ENCODE measurements at regions not wholly inside any gene's neighbourhood (a gene's known extent, or its start where the extent isn't known, plus 50 kb on each side); places are given as distances from the start of the nearest gene placed in this dataset.
"Not testable (repeated sequence)": the region's sequence is repeated elsewhere in the genome, so short reads cannot be mapped to it uniquely, and the experiment has no call there.

- ATAC-seq (ENCODE audit: low read depth) (no peak), DNase-seq (no peak)
- H3K9me3 Mint-ChIP-seq = peaks cover 4% of the 10 kb centered on the region
- H3K27me3 Mint-ChIP-seq = peaks cover 7% of the 10 kb centered on the region
- no peak overlapping the region for H3K27ac Mint-ChIP-seq
- H3K4me1 Mint-ChIP-seq = peaks cover 4% of the 10 kb centered on the region
- CTCF ChIA-PET = no interaction called here
- peaks cover under 1% of the 10 kb centered on the region for H3K36me3 Mint-ChIP-seq (ENCODE audit: low read depth)
- no peak overlapping the region for H3K4me3 Mint-ChIP-seq
- POLR2A ChIA-PET = no interaction called here
- TF ChIP-seq CTCF (IDR thresholded peaks at IDR 0.05) = no peak
- intact Hi-C loops (cut with micrococcal nuclease) = no loop called here
Observed at GRCh38 chr5:171721464-171721863, 64.2 kb upstream of the SMIM23 start.

DNA sequence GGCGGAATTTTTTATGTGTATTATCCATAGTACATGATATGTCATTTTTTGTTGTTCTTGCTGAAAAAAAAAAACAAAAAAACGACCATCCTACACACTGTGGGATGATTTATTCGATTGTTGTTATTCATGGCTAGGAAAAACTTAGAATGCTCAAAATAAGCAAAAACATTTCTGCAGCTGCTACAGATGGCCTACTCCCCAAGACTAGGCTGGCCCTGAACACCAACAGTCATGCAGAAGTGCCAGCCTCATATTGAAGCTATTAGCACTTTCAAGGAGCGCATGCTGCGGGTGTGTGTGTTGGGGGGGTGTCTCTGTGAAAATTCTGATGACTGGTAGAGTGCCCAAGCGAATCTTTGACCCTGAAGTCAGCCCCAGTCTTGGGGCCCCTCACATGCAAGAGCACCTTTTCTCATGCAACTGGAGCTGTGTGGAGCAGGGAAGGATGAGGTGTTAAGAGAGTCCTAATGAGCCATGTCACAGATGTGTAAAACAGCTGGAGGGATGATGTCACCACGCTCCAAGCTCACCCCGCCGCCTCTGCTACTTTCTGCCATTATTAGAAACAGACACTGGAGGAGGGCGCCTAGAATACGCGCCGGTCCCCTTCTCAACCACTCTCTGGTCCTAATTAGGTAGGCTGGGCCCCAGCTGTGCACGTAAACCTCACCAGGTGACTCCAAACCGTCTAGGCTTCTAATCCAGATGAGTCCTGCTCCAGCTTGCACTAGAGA, 61.0 kb upstream of the SMIM23 start:
- intact Hi-C loops (cut with micrococcal nuclease) = no loop called here
- ChIA-PET CTCF (no interaction called here), POLR2A (no interaction called here)
- peaks cover 4% of the 10 kb centered on the region for H3K36me3 Mint-ChIP-seq (ENCODE audit: low read depth)
- peaks cover 5% of the 10 kb centered on the region for H3K27me3 Mint-ChIP-seq
- no peak for TF ChIP-seq CTCF (IDR thresholded peaks at IDR 0.05)
- H3K4me1 Mint-ChIP-seq = peaks cover 4% of the 10 kb centered on the region
- ATAC-seq (ENCODE audit: low read depth) = no peak
- H3K27ac Mint-ChIP-seq = no peak overlapping the region
- DNase-seq = no peak
- no peak overlapping the region for H3K4me3 Mint-ChIP-seq
- H3K9me3 Mint-ChIP-seq = peaks cover 16% of the 10 kb centered on the region

DNA sequence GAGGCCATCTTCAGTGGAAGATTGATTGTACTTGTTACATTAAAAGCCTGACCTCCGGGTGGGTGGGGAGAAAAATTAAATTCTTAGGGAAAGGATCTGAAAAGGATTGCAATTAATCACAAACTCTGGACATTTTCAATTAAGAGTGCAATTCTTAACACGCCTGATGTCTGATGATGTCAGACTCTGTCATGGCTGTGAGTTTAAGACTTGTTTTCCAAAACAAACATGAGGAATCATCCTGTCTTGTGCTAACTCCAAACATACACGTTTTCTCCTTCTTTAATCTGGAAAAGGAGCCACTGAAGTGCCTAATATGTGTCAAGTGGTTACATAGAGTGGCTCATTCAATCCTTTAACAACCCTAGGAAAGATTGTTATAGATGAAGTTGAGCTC, 60.4 kb upstream of the SMIM23 start:
- H3K36me3 Mint-ChIP-seq (ENCODE audit: low read depth) = peaks cover 4% of the 10 kb centered on the region
- H3K4me3 Mint-ChIP-seq = no peak overlapping the region
- TF ChIP-seq CTCF (IDR thresholded peaks at IDR 0.05) = no peak
- POLR2A ChIA-PET = no interaction called here
- CTCF ChIA-PET = no interaction called here
- DNase-seq (no peak), ATAC-seq (ENCODE audit: low read depth) (no peak)
- H3K27ac Mint-ChIP-seq = no peak overlapping the region
- peaks cover 5% of the 10 kb centered on the region for H3K27me3 Mint-ChIP-seq
- H3K9me3 Mint-ChIP-seq = peaks cover 19% of the 10 kb centered on the region
- intact Hi-C loops (cut with micrococcal nuclease) = no loop called here
- peaks cover 4% of the 10 kb centered on the region for H3K4me1 Mint-ChIP-seq

DNA sequence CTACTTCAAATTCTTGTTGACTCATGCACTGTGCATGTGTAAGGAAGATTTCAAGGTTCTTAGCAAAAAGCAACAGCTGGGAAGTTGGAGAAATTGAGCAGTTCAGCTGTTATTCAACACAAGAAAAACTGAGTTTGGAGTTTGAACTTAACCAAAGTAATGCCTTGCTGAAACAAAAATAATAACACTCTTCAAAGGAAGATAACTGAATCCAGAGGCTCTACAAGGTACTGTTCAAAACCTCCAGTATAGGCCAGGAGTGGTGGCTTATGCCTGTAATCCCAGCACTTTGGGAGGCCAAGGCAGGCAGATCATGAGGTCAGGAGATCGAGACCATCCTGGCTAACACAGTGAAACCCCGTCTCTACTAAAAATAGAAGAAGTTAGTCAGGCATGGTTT, 58.8 kb upstream of the SMIM23 start:
- ATAC-seq (ENCODE audit: low read depth); intact Hi-C loops (cut with micrococcal nuclease); H3K27ac Mint-ChIP-seq; DNase-seq; H3K4me1 Mint-ChIP-seq; H3K27me3 Mint-ChIP-seq; H3K4me3 Mint-ChIP-seq; H3K36me3 Mint-ChIP-seq (ENCODE audit: low read depth); CTCF ChIA-PET; POLR2A ChIA-PET: not testable (repeated sequence)
- H3K9me3 Mint-ChIP-seq = peaks cover 21% of the 10 kb centered on the region

DNA sequence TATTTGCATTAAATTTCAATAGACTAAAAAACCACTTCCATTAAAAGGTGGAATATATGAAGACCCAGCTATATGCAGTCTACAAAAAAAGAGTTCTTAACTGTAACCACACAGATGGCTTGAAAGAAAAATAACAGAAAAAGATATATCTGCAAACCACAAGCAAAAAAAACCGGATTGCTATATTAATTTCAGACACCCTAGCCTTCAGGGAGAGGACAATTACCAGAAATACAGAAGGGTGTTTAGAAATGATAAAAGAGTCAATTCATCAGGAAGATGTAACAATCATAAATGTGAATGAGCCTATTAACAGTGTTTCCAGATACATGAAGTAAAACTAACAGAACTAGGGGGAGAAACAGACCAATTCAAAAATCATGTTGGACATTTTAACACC, 56.9 kb upstream of the SMIM23 start:
- CTCF ChIA-PET = no interaction called here
- H3K27ac Mint-ChIP-seq = no peak overlapping the region
- intact Hi-C loops (cut with micrococcal nuclease) = no loop called here
- no peak overlapping the region for H3K4me3 Mint-ChIP-seq
- H3K9me3 Mint-ChIP-seq = peaks cover 21% of the 10 kb centered on the region
- peaks cover 7% of the 10 kb centered on the region for H3K27me3 Mint-ChIP-seq
- peaks cover 4% of the 10 kb centered on the region for H3K36me3 Mint-ChIP-seq (ENCODE audit: low read depth)
- ATAC-seq (ENCODE audit: low read depth) (no peak), DNase-seq (no peak)
- POLR2A ChIA-PET = no interaction called here
- no peaks in the 10 kb centered on the region for H3K4me1 Mint-ChIP-seq
- no peak for TF ChIP-seq CTCF (IDR thresholded peaks at IDR 0.05)

All from activated B cell treated with CpG ODN at 0.5 μM for 24 hours (primary cell).